Liver (tissue), 3 donors: ENCODE measurements at regions not wholly inside any gene's neighbourhood (a gene's known extent, or its start where the extent isn't known, plus 50 kb on each side); places are given as distances from the start of the nearest gene placed in this dataset.

Experiments
- EGR1 ChIP-seq, 2 donors: IDR thresholded peaks; 2 replicates each; pipeline ENCODE4 v1.6.1; 2016 to 2018; ENCODE audit warnings: antibody characterized with exemption in 2 of 2, low read depth in 2 of 2
- GABPA ChIP-seq, 2 donors: IDR thresholded peaks in 1 of 2; conservative IDR thresholded peaks in 1 of 2; 2 replicates each; pipeline ENCODE4 v1.6.1; 2016; ENCODE audit warnings: antibody characterized with exemption in 2 of 2, mild to moderate bottlenecking in 1 of 2, moderate library complexity in 1 of 2
- JUND ChIP-seq, 2 donors: IDR thresholded peaks; 2 replicates each; pipeline ENCODE4 v1.6.1; 2016; ENCODE audit warnings: antibody characterized with exemption in 2 of 2
- RAD21 ChIP-seq, 2 donors: IDR thresholded peaks; 2 replicates each; pipeline ENCODE4 v1.6.1; 2016; ENCODE audit warnings: antibody characterized with exemption in 2 of 2, mild to moderate bottlenecking in 2 of 2
- RXRA ChIP-seq, 2 donors: IDR thresholded peaks; 2 replicates each; pipeline ENCODE4 v1.6.1; 2017 to 2018; ENCODE audit warnings: antibody characterized with exemption in 2 of 2, mild to moderate bottlenecking in 1 of 2
- YY1 ChIP-seq: IDR thresholded peaks from 2 replicates; pipeline ENCODE4 v1.6.1; 2016; ENCODE audit warnings: antibody characterized with exemption, mild to moderate bottlenecking
- TF ChIP-seq, protein P1 (sequence below): fragments of 150-350 bp; IDR thresholded peaks from 2 replicates; pipeline ENCODE4 v1.5.1; 2017; ENCODE audit warnings: improper control_type of control experiment, low read depth, low read length; ENCODE audit not compliant: missing input control
- TF ChIP-seq, protein P2 (sequence below): IDR thresholded peaks from 2 replicates; pipeline ENCODE4 v1.6.1; 2016; ENCODE audit warnings: antibody characterized with exemption, mild to moderate bottlenecking
- TF ChIP-seq, protein P3 (sequence below): IDR thresholded peaks from 2 replicates; pipeline ENCODE4 v1.6.1; 2016; ENCODE audit warnings: antibody characterized with exemption
- TF ChIP-seq, protein P4 (sequence below): IDR thresholded peaks from 2 replicates; pipeline ENCODE4 v1.6.1; 2016; ENCODE audit warnings: antibody characterized with exemption
- donor health status: healthy.
- donor health status: healthy.

DNA sequence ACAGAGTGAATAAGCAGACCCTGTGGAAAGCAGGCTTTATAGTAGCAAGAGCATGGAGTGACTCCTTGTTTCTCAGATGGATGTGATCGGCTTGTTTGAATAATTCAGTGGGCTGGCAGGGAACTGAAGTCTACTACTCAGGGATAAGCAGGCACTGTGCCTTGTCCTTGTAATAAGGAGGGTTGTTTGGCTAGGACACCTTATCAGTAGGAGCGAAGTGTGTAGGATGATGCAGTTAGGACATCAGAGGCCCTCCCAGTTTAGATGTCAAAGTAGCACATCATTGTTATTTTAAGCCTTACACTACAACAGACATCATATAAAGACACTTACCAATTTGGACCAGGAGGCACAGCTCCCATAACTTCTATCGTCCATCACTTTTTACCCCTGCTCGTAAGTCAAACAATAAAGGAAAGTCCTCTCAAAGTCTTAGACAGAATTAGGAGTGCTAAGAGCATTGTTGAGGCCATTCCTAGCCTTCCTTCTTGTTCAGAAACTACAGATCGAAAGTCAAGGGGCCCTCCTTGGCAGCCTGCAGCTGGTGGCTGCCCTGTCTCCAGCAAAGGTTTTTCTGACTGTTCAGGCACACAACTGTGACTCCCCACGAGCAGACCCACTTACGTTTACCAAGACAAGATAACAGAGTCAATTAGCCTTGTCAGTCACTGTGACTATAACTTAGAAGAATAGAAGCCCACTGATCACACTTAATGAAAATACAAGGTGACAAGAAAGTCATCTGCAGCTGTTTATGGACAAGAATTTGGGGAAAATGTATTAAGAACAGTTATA lies 218.6 kb downstream of the SNX18 start:
- TF ChIP-seq, protein P1, sequence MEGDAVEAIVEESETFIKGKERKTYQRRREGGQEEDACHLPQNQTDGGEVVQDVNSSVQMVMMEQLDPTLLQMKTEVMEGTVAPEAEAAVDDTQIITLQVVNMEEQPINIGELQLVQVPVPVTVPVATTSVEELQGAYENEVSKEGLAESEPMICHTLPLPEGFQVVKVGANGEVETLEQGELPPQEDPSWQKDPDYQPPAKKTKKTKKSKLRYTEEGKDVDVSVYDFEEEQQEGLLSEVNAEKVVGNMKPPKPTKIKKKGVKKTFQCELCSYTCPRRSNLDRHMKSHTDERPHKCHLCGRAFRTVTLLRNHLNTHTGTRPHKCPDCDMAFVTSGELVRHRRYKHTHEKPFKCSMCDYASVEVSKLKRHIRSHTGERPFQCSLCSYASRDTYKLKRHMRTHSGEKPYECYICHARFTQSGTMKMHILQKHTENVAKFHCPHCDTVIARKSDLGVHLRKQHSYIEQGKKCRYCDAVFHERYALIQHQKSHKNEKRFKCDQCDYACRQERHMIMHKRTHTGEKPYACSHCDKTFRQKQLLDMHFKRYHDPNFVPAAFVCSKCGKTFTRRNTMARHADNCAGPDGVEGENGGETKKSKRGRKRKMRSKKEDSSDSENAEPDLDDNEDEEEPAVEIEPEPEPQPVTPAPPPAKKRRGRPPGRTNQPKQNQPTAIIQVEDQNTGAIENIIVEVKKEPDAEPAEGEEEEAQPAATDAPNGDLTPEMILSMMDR: no peak
- TF ChIP-seq GABPA (IDR thresholded peaks at IDR 0.05 in 1 of 2, conservative IDR thresholded peaks at IDR 0.05 in 1 of 2): no peak
- TF ChIP-seq, protein P2, sequence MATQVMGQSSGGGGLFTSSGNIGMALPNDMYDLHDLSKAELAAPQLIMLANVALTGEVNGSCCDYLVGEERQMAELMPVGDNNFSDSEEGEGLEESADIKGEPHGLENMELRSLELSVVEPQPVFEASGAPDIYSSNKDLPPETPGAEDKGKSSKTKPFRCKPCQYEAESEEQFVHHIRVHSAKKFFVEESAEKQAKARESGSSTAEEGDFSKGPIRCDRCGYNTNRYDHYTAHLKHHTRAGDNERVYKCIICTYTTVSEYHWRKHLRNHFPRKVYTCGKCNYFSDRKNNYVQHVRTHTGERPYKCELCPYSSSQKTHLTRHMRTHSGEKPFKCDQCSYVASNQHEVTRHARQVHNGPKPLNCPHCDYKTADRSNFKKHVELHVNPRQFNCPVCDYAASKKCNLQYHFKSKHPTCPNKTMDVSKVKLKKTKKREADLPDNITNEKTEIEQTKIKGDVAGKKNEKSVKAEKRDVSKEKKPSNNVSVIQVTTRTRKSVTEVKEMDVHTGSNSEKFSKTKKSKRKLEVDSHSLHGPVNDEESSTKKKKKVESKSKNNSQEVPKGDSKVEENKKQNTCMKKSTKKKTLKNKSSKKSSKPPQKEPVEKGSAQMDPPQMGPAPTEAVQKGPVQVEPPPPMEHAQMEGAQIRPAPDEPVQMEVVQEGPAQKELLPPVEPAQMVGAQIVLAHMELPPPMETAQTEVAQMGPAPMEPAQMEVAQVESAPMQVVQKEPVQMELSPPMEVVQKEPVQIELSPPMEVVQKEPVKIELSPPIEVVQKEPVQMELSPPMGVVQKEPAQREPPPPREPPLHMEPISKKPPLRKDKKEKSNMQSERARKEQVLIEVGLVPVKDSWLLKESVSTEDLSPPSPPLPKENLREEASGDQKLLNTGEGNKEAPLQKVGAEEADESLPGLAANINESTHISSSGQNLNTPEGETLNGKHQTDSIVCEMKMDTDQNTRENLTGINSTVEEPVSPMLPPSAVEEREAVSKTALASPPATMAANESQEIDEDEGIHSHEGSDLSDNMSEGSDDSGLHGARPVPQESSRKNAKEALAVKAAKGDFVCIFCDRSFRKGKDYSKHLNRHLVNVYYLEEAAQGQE: no peak
- TF ChIP-seq RXRA (IDR thresholded peaks at IDR 0.05): no peak
- TF ChIP-seq JUND (IDR thresholded peaks at IDR 0.05): no peak
- TF ChIP-seq YY1: no peak
- TF ChIP-seq RAD21 (IDR thresholded peaks at IDR 0.05): no peak
- TF ChIP-seq, protein P3, sequence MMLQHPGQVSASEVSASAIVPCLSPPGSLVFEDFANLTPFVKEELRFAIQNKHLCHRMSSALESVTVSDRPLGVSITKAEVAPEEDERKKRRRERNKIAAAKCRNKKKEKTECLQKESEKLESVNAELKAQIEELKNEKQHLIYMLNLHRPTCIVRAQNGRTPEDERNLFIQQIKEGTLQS: no peak
- no peak for TF ChIP-seq EGR1 (IDR thresholded peaks at IDR 0.05; ENCODE audit: low read depth in 2 of 2)
- TF ChIP-seq, protein P4, sequence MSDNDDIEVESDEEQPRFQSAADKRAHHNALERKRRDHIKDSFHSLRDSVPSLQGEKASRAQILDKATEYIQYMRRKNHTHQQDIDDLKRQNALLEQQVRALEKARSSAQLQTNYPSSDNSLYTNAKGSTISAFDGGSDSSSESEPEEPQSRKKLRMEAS: no peak
